ENCODE measurements at regions not wholly inside any gene's neighbourhood (a gene's known extent, or its start where the extent isn't known, plus 50 kb on each side); places are given as distances from the start of the nearest gene placed in this dataset.

GRCh38 chr3:14306142-14306541, 96.3 kb upstream of the SLC6A6 start:
- Histone ChIP-seq H3K27ac (no peak overlapping the region), H3K4me1 (ENCODE audit: control insufficient read depth in 1 of 2, insufficient read depth in 1 of 2, low read depth in 1 of 2, low read length in 1 of 2) (peaks cover 33 to 45% of the 10 kb centered on the region in 2 experiments)
- no peak for TF ChIP-seq CTCF (IDR thresholded peaks at IDR 0.05)

GRCh38 chr3:14307656-14308302, 94.6 kb upstream of the SLC6A6 start:
- Histone ChIP-seq H3K4me3 (ENCODE audit: low read depth in 1 of 2, low read length in 1 of 2) (no peak overlapping the region), H3K27me3 (peaks cover 5% of the 10 kb centered on the region), H3K9me3 (no peaks in the 10 kb centered on the region), H3K27ac (no peak overlapping the region), H3K4me1 (ENCODE audit: control insufficient read depth in 1 of 2, insufficient read depth in 1 of 2, low read depth in 1 of 2, low read length in 1 of 2) (peaks cover 33 to 45% of the 10 kb centered on the region in 2 experiments), H3K36me3 (no peaks in the 10 kb centered on the region)
- TF ChIP-seq CTCF (IDR thresholded peaks at IDR 0.05): no peak

More at GRCh38 chr3:14306142-14306541, 96.3 kb upstream of the SLC6A6 start:
- Histone ChIP-seq H3K4me3 (ENCODE audit: low read depth in 1 of 2, low read length in 1 of 2) (no peak overlapping the region), H3K9me3 (no peaks in the 10 kb centered on the region), H3K27me3 (no peaks in the 10 kb centered on the region), H3K36me3 (no peaks in the 10 kb centered on the region)

GRCh38 chr3:14311729-14312128, 90.7 kb upstream of the SLC6A6 start:
- Histone ChIP-seq H3K27me3 (peaks cover 22% of the 10 kb centered on the region), H3K9me3 (no peaks in the 10 kb centered on the region), H3K27ac (no peak overlapping the region), H3K4me3 (ENCODE audit: low read depth in 1 of 2, low read length in 1 of 2) (no peak overlapping the region), H3K36me3 (no peaks in the 10 kb centered on the region), H3K4me1 (ENCODE audit: control insufficient read depth in 1 of 2, insufficient read depth in 1 of 2, low read depth in 1 of 2, low read length in 1 of 2) (peaks cover 19 to 24% of the 10 kb centered on the region in 2 experiments)
- no peak for TF ChIP-seq CTCF (IDR thresholded peaks at IDR 0.05)

GRCh38 chr3:14312375-14312774, 90.0 kb upstream of the SLC6A6 start:
- Histone ChIP-seq H3K9me3 (no peaks in the 10 kb centered on the region), H3K27ac (no peak overlapping the region), H3K27me3 (peaks cover 22% of the 10 kb centered on the region), H3K4me3 (ENCODE audit: low read depth in 1 of 2, low read length in 1 of 2) (no peak overlapping the region), H3K4me1 (ENCODE audit: control insufficient read depth in 1 of 2, insufficient read depth in 1 of 2, low read depth in 1 of 2, low read length in 1 of 2) (peaks cover 19 to 21% of the 10 kb centered on the region in 2 experiments), H3K36me3 (no peaks in the 10 kb centered on the region)
- no peak for TF ChIP-seq CTCF (IDR thresholded peaks at IDR 0.05)

- Histone ChIP-seq H3K36me3 (no peaks in the 10 kb centered on the region), H3K9me3 (no peaks in the 10 kb centered on the region), H3K4me3 (ENCODE audit: low read depth in 1 of 2, low read length in 1 of 2) (no peak overlapping the region), H3K27ac (no peak overlapping the region), H3K4me1 (ENCODE audit: control insufficient read depth in 1 of 2, insufficient read depth in 1 of 2, low read depth in 1 of 2, low read length in 1 of 2) (peaks cover 10 to 11% of the 10 kb centered on the region in 2 experiments), H3K27me3 (peaks cover 19% of the 10 kb centered on the region)
- no peak for TF ChIP-seq CTCF (IDR thresholded peaks at IDR 0.05)
These were observed 85.3 kb upstream of the SLC6A6 start for GRCh38 chr3:14317057-14317553.
